ENCODE measurements at regions not wholly inside any gene's neighbourhood (a gene's known extent, or its start where the extent isn't known, plus 50 kb on each side); places are given as distances from the start of the nearest gene placed in this dataset.

DNA sequence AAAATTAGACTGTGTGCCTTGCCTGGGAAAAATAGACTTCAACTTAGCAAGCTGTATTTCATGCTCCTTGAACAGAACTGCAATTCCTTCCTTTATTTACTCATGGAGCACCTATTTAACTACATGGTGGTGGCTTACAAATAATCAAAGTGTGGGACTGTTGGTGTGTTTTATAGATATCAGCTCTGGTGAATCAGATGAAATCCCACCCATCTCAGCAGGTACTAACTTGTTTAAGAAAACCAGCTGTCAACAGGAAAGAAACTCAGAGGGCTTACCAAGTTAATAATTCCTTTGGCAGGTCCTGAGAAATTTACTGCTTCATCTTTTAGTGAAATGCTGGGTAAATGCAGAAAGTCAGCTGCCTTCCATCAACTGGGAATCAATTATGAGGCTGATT is 830.6 kb downstream of the SLC4A3 start:
- H3K4me1 ChIP-seq (ENCODE audit: insufficient read depth, low read length) = no peaks in the 10 kb centered on the region
- no peaks in the 10 kb centered on the region for H3K9me3 ChIP-seq (ENCODE audit: low read length)
- no peaks in the 10 kb centered on the region for H3K36me3 ChIP-seq (ENCODE audit: insufficient read depth, low read length)
- H3K4me3 ChIP-seq (ENCODE audit: low read depth in 1 of 2, low read length in 2 of 2) = no peak overlapping the region
- no peak overlapping the region for H3K9ac ChIP-seq (ENCODE audit: low read length)
- no peaks in the 10 kb centered on the region for H3K27me3 ChIP-seq (ENCODE audit: control insufficient read depth in 1 of 2, insufficient read depth in 2 of 2, low read length in 2 of 2)
- no peak overlapping the region for H3K27ac ChIP-seq (ENCODE audit: low read depth, low read length)

DNA sequence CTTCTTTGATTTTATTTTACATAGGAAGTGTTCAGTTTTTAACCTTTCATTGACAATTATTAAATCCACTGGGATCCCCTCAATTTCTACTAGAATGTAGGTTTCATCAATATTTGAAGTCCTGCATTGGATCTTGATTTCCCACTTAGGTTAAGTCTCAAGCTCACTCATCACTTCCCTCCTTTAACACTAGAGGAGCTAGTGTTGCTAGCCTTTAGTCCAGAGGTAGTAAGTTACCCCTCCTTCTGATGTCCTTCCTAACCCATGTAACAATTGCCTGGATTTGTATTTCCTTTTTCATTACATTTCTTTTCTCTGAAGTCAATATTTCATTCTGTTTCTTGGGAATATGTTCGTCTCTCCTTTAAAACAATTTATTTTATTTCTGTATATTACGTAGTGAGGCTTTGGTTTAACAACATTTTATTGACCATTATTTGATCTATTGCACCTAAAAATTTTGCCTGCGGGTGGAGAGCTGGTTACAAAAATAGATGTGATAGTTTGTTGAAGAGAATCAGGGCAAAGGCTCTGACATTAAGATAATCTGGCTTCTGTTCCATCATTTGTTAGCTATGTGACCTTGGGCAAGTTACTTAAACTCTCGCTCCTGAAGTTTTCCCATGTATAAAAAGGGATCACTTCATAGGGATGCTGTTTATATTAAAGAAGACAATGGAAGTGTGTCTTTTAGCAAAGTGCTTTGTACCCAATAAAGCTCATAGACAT is 833.0 kb downstream of the SLC4A3 start:
- Histone ChIP-seq H3K4me1 (ENCODE audit: insufficient read depth, low read length) (no peaks in the 10 kb centered on the region), H3K27me3 (ENCODE audit: control insufficient read depth in 1 of 2, insufficient read depth in 2 of 2, low read length in 2 of 2) (no peaks in the 10 kb centered on the region), H3K27ac (ENCODE audit: low read depth, low read length) (no peak overlapping the region), H3K9ac (ENCODE audit: low read length) (no peak overlapping the region), H3K4me3 (ENCODE audit: low read depth in 1 of 2, low read length in 2 of 2) (no peak overlapping the region), H3K9me3 (ENCODE audit: low read length) (no peaks in the 10 kb centered on the region), H3K36me3 (ENCODE audit: insufficient read depth, low read length) (no peaks in the 10 kb centered on the region)

DNA sequence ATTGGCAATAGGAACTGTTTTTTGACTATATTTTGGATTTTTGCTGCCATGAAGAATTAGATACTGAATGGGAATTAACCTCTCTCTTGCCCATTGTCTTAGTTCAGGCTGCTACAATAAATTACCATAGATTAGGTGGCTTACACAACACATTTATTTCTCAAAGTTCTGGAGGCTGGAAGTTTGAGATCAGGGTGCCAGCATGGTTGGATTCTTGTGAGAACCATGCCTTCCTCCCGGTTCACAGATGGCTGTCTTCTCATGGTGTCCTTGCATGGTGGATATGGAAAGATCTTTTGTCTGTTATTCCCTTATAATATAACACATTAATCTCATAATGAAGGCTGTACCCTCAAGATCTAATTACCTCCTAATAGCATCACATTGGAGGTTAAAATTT is 836.4 kb downstream of the SLC4A3 start:
- no peaks in the 10 kb centered on the region for H3K9me3 ChIP-seq (ENCODE audit: low read length)
- no peaks in the 10 kb centered on the region for H3K36me3 ChIP-seq (ENCODE audit: insufficient read depth, low read length)
- H3K9ac ChIP-seq (ENCODE audit: low read length) = no peak overlapping the region
- H3K4me3 ChIP-seq (ENCODE audit: low read depth in 1 of 2, low read length in 2 of 2) = no peak overlapping the region
- H3K4me1 ChIP-seq (ENCODE audit: insufficient read depth, low read length) = no peaks in the 10 kb centered on the region
- H3K27me3 ChIP-seq (ENCODE audit: control insufficient read depth in 1 of 2, insufficient read depth in 2 of 2, low read length in 2 of 2) = no peaks in the 10 kb centered on the region
- H3K27ac ChIP-seq (ENCODE audit: low read depth, low read length) = no peak overlapping the region

GRCh38 chr2:220465700-220466099 is 838.3 kb downstream of the SLC4A3 start:
- no peak overlapping the region for H3K4me3 ChIP-seq (ENCODE audit: low read depth in 1 of 2, low read length in 2 of 2)
- no peaks in the 10 kb centered on the region for H3K27me3 ChIP-seq (ENCODE audit: control insufficient read depth in 1 of 2, insufficient read depth in 2 of 2, low read length in 2 of 2)
- no peaks in the 10 kb centered on the region for H3K36me3 ChIP-seq (ENCODE audit: insufficient read depth, low read length)
- H3K27ac ChIP-seq (ENCODE audit: low read depth, low read length) = no peak overlapping the region
- H3K9ac ChIP-seq (ENCODE audit: low read length) = no peak overlapping the region
- no peaks in the 10 kb centered on the region for H3K9me3 ChIP-seq (ENCODE audit: low read length)
- no peaks in the 10 kb centered on the region for H3K4me1 ChIP-seq (ENCODE audit: insufficient read depth, low read length)

DNA sequence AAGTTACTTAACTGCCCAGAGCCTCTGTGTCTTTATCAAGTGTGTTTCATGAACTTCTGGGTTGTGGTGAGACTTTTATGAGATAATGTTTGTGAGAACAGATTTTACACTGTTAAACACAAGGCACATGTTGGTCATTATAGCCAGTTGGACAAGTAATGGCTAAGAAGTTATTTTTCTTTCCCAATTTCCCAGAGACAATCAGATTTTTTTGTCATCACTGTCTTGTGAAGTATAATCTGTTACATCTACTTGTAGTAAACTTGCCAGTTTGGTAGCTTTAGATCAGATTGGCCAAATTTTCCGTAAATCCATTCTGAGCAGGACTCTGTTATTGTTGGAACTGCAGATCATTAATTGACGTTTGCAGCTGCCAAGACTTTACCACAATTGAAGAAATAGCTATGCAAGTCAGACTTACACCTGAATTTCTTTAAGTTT is 838.8 kb downstream of the SLC4A3 start:
- Histone ChIP-seq H3K27me3 (ENCODE audit: control insufficient read depth in 1 of 2, insufficient read depth in 2 of 2, low read length in 2 of 2) (no peaks in the 10 kb centered on the region), H3K4me1 (ENCODE audit: insufficient read depth, low read length) (no peaks in the 10 kb centered on the region), H3K27ac (ENCODE audit: low read depth, low read length) (no peak overlapping the region), H3K9ac (ENCODE audit: low read length) (no peak overlapping the region), H3K9me3 (ENCODE audit: low read length) (no peaks in the 10 kb centered on the region), H3K4me3 (ENCODE audit: low read depth in 1 of 2, low read length in 2 of 2) (no peak overlapping the region), H3K36me3 (ENCODE audit: insufficient read depth, low read length) (no peaks in the 10 kb centered on the region)

- H3K4me1 ChIP-seq (ENCODE audit: insufficient read depth, low read length) = no peaks in the 10 kb centered on the region
- H3K9ac ChIP-seq (ENCODE audit: low read length) = no peak overlapping the region
- no peaks in the 10 kb centered on the region for H3K9me3 ChIP-seq (ENCODE audit: low read length)
- no peak overlapping the region for H3K4me3 ChIP-seq (ENCODE audit: low read depth in 1 of 2, low read length in 2 of 2)
- H3K36me3 ChIP-seq (ENCODE audit: insufficient read depth, low read length) = no peaks in the 10 kb centered on the region
- no peak overlapping the region for H3K27ac ChIP-seq (ENCODE audit: low read depth, low read length)
- H3K27me3 ChIP-seq (ENCODE audit: control insufficient read depth in 1 of 2, insufficient read depth in 2 of 2, low read length in 2 of 2) = no peaks in the 10 kb centered on the region
These were observed 841.8 kb downstream of the SLC4A3 start for GRCh38 chr2:220469201-220469600.

- H3K36me3 ChIP-seq (ENCODE audit: insufficient read depth, low read length) = no peaks in the 10 kb centered on the region
- no peaks in the 10 kb centered on the region for H3K27me3 ChIP-seq (ENCODE audit: control insufficient read depth in 1 of 2, insufficient read depth in 2 of 2, low read length in 2 of 2)
- H3K9me3 ChIP-seq (ENCODE audit: low read length) = no peaks in the 10 kb centered on the region
- no peak overlapping the region for H3K27ac ChIP-seq (ENCODE audit: low read depth, low read length)
- no peak overlapping the region for H3K4me3 ChIP-seq (ENCODE audit: low read depth in 1 of 2, low read length in 2 of 2)
- no peaks in the 10 kb centered on the region for H3K4me1 ChIP-seq (ENCODE audit: insufficient read depth, low read length)
- no peak overlapping the region for H3K9ac ChIP-seq (ENCODE audit: low read length)
These were observed 846.2 kb downstream of the SLC4A3 start for GRCh38 chr2:220473611-220474010.

- Histone ChIP-seq H3K36me3 (ENCODE audit: insufficient read depth, low read length) (no peaks in the 10 kb centered on the region), H3K9me3 (ENCODE audit: low read length) (no peaks in the 10 kb centered on the region), H3K4me3 (ENCODE audit: low read depth in 1 of 2, low read length in 2 of 2) (no peak overlapping the region), H3K9ac (ENCODE audit: low read length) (no peak overlapping the region), H3K27me3 (ENCODE audit: control insufficient read depth in 1 of 2, insufficient read depth in 2 of 2, low read length in 2 of 2) (no peaks in the 10 kb centered on the region), H3K27ac (ENCODE audit: low read depth, low read length) (no peak overlapping the region), H3K4me1 (ENCODE audit: insufficient read depth, low read length) (no peaks in the 10 kb centered on the region)
These were observed 849.4 kb downstream of the SLC4A3 start for GRCh38 chr2:220476877-220477276.

- Histone ChIP-seq H3K9me3 (ENCODE audit: low read length) (no peaks in the 10 kb centered on the region), H3K4me1 (ENCODE audit: insufficient read depth, low read length) (no peaks in the 10 kb centered on the region), H3K27me3 (ENCODE audit: control insufficient read depth in 1 of 2, insufficient read depth in 2 of 2, low read length in 2 of 2) (no peaks in the 10 kb centered on the region), H3K36me3 (ENCODE audit: insufficient read depth, low read length) (no peaks in the 10 kb centered on the region), H3K4me3 (ENCODE audit: low read depth in 1 of 2, low read length in 2 of 2) (no peak overlapping the region), H3K9ac (ENCODE audit: low read length) (no peak overlapping the region), H3K27ac (ENCODE audit: low read depth, low read length) (no peak overlapping the region)
These were observed 851.1 kb downstream of the SLC4A3 start for GRCh38 chr2:220478305-220479058.

DNA sequence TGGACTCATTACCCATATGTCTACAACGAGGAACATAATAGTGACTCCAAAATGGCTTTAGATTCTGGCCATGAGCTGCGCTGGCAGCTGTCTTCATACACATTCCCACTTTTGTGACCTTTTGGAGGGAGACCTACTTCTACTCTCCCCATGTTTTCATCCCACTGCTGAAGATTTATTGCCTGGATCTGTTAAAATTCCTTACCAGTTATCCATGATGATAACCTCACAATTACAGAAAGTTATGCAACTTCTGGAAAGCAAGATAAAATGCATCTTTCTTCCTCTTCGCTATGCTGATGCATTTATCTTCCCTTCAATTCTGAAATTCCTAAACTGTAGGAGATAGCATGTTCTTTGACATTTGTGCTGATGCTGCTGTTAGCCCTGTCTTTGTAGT is 855.3 kb downstream of the SLC4A3 start:
- no peaks in the 10 kb centered on the region for H3K36me3 ChIP-seq (ENCODE audit: insufficient read depth, low read length)
- no peak overlapping the region for H3K4me3 ChIP-seq (ENCODE audit: low read depth in 1 of 2, low read length in 2 of 2)
- H3K27me3 ChIP-seq (ENCODE audit: control insufficient read depth in 1 of 2, insufficient read depth in 2 of 2, low read length in 2 of 2) = no peaks in the 10 kb centered on the region
- no peak overlapping the region for H3K9ac ChIP-seq (ENCODE audit: low read length)
- H3K4me1 ChIP-seq (ENCODE audit: insufficient read depth, low read length) = no peaks in the 10 kb centered on the region
- no peaks in the 10 kb centered on the region for H3K9me3 ChIP-seq (ENCODE audit: low read length)
- H3K27ac ChIP-seq (ENCODE audit: low read depth, low read length) = no peak overlapping the region

- no peaks in the 10 kb centered on the region for H3K36me3 ChIP-seq (ENCODE audit: insufficient read depth, low read length)
- no peak overlapping the region for H3K4me3 ChIP-seq (ENCODE audit: low read depth in 1 of 2, low read length in 2 of 2)
- no peaks in the 10 kb centered on the region for H3K27me3 ChIP-seq (ENCODE audit: control insufficient read depth in 1 of 2, insufficient read depth in 2 of 2, low read length in 2 of 2)
- H3K27ac ChIP-seq (ENCODE audit: low read depth, low read length) = no peak overlapping the region
- no peaks in the 10 kb centered on the region for H3K4me1 ChIP-seq (ENCODE audit: insufficient read depth, low read length)
- H3K9ac ChIP-seq (ENCODE audit: low read length) = no peak overlapping the region
- no peaks in the 10 kb centered on the region for H3K9me3 ChIP-seq (ENCODE audit: low read length)
These were observed 861.7 kb downstream of the SLC4A3 start for GRCh38 chr2:220489121-220489520.

DNA sequence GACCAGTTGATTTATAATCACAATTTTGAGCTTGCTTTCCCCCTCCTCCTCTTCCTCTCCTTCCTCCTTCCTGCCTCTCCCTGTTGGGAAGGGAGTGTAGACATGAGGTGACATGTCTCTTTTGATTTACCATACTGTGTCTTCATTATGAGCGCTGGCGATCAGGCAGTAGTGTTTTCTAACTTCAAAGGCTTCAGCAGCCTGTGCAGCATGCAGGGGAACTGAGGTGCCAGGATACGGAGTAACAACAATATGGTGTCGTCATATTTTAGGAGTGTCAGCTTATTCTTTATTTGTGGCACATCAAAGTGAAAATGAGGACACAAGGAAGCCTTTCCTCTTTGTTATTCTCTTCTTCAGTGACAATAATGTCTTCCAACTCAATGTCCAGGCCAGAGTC is 864.2 kb downstream of the SLC4A3 start:
- H3K9ac ChIP-seq (ENCODE audit: low read length) = no peak overlapping the region
- H3K27me3 ChIP-seq (ENCODE audit: control insufficient read depth in 1 of 2, insufficient read depth in 2 of 2, low read length in 2 of 2) = no peaks in the 10 kb centered on the region
- H3K4me3 ChIP-seq (ENCODE audit: low read depth in 1 of 2, low read length in 2 of 2) = no peak overlapping the region
- H3K9me3 ChIP-seq (ENCODE audit: low read length) = no peaks in the 10 kb centered on the region
- no peaks in the 10 kb centered on the region for H3K4me1 ChIP-seq (ENCODE audit: insufficient read depth, low read length)
- H3K36me3 ChIP-seq (ENCODE audit: insufficient read depth, low read length) = no peaks in the 10 kb centered on the region
- no peak overlapping the region for H3K27ac ChIP-seq (ENCODE audit: low read depth, low read length)

Data from muscle layer of colon (tissue), 2 donors.